Stimulated activated CD4-positive, alpha-beta T cell treated with anti-CD3 and anti-CD28 coated beads, Interleukin-2, amount 100 ng/mL, for 48 hours (primary cell): ENCODE measurements at regions not wholly inside any gene's neighbourhood (a gene's known extent, or its start where the extent isn't known, plus 50 kb on each side); places are given as distances from the start of the nearest gene placed in this dataset.
"Not testable (repeated sequence)": the region's sequence is repeated elsewhere in the genome, so short reads cannot be mapped to it uniquely, and the experiment has no call there.

ENCODE experiments used
- DNase-seq, 2 donors: peaks; one replicate each; pipeline ENCODE4 v3.0.0-alpha.2; 2020

- DNase-seq, result no peak
Observed at GRCh38 chr17:45650561-45650960, 133.6 kb upstream of the CRHR1 start.

DNA sequence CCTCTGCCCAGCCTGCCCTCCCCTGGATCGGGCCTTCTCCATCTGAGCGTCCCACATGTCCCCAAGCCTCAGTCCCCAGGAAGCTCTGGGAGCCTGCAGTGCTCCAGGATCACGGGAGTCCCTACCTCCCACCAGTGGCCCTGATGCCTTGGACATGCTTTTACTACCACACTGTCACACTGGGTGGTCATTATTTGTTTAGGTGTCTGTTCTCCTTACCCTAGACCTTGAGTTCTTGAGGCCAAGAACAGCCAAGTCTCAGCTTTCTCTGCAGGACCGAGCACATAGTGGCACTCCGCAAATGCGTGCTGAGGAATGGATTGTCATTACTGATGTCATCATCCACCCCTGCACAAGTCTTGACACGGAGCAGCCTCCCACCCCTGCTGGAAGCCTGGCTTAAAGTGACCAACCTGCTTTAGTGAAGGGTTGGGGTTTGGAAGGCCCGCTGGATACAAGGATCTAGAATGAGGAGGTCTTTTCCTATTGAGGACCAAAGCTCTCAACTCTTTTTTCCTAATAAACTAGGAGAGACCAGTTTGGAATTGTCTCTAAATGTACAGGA lies 132.9 kb upstream of the CRHR1 start:
- DNase-seq, result no peak

GRCh38 chr17:45653616-45654015 lies 130.5 kb upstream of the CRHR1 start:
- DNase-seq, result no peak

DNA sequence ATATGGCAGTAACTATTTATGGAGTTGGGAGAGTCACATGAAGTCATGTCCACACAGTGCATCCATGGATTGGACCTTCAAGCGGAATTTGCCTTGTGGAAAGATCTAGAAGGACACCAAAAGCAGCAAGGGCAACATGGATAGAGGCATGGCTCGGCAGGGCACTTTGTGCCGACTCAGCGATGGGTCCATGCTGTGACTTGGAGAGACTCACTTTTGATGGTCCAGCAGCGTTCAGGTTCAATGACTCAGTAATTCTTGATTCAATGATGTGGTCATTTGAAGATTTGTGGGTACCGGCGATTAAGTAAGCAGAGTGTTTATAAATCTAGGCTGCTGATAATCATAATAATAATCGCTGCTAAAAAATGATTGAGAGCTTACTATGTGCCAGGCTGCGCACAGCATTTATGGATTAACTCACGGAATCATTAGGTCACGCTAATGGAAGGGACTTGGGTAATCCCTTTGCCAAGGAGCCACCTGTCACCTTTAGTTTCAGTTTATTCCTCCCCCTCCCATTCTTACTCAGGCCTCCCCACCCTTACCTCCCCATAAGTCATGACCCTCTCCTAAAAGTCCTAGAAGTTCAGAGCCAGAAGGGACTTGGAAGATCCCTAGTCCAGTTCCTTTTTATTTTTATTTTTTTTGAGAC lies 127.5 kb upstream of the CRHR1 start:
- DNase-seq, result no peak

DNA sequence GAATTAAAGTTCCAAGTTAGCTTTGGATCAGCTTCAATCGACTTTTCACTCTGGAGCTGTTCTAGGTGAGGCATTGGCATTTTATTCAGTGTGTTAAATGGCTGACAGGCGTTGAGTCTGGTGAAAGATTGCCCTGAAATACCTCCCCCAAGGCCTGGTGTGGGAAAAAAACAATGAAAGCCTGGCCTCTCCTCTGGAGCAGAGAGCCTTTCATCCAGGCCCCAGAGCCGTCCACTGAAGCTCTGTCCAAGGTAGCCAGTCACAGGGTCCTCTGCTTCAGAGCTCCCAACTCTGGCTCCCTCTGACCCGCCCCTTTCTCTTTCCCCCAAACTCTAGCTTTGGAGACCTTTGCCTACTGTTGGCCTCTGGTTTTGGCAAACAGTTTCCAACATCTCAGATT lies 123.6 kb upstream of the CRHR1 start:
- no peak for DNase-seq

DNA sequence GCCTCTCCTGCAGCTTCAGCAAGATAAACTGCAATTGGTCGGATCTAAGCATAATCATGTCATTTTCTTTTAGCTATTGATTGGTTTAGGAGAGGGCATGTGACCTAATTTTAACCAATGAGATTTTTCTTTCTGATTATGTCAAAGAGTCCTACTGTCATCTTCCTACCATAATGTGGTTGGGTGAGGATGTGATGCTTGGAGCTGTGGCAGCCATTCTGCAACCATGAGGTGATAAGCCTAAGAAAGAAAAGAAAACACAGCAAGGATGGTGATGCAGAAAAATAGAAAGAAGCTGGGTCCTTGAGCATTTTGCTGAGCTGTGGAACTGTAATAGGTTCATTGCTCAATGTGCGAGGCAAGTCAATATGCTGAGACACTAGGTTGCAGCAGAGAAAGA lies 121.7 kb upstream of the CRHR1 start:
- DNase-seq, result no peak

DNA sequence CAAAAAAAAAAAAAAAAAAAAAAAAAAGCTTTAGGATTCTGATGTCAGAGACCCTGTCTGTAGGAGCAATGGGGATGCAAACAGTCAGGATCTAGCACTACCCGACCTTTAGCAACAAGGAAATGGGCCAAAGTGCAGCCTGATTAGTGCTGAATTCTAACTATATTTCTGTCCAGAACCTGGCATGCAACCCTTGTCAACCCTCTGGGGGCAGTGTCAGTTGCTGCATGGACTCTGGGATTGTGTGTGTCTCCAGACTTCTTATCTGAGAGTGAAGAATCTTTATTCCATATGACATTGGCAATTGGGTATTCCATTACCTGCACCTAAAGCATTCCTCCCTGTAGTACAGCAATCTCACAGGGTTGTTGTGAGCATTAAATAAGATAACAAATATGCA lies 120.3 kb upstream of the CRHR1 start:
- no peak for DNase-seq

DNA sequence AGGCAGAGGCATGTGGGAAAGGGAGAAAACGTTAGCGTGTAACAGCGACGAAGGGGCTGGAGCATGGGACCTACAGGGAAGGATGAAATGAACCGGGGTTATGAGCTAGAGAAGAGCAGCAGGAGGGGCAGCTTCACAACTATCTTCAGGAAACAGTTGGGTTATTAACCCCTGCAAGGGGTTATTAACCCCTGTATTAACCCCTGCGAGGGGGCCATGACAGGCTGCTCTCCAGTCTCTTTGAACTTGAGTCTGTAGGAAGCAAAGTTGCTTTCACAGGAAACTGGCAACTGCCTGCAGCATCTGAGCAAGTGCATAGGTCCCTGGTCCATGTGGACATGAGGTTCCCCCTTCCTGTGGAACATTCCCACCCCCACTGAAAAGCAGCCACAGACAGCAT lies 119.2 kb upstream of the CRHR1 start:
- no peak for DNase-seq

- no peak for DNase-seq
Observed at GRCh38 chr17:45666046-45666600, 118.0 kb upstream of the CRHR1 start.

DNA sequence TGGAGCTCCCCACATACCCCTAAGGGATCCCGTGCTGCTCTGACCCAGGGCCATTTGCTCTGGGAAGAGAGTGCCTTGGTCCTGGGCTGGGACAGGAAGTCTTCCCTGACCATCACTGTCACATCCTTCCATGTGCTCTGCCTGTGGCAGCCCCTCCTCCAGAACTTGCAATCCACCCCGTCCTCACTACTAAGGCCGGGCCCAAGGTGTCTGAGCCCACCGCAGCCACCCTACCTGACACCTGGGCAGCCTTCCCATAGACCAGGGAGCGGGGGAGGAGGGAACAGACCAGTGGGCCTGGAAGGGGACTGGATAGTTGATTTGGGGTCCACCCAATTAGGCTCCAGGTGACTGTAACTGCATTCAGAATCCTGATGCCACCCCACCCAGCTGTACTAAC lies 117.5 kb upstream of the CRHR1 start:
- DNase-seq, result no peak

GRCh38 chr17:45667591-45668171 lies 116.4 kb upstream of the CRHR1 start:
- DNase-seq, result no peak

- DNase-seq, result no peak
Observed at GRCh38 chr17:45668316-45668715, 115.8 kb upstream of the CRHR1 start.

- no peak for DNase-seq
Observed at GRCh38 chr17:45672301-45672700, 111.8 kb upstream of the CRHR1 start.

GRCh38 chr17:45672792-45673191 lies 111.3 kb upstream of the CRHR1 start:
- DNase-seq, result no peak

DNA sequence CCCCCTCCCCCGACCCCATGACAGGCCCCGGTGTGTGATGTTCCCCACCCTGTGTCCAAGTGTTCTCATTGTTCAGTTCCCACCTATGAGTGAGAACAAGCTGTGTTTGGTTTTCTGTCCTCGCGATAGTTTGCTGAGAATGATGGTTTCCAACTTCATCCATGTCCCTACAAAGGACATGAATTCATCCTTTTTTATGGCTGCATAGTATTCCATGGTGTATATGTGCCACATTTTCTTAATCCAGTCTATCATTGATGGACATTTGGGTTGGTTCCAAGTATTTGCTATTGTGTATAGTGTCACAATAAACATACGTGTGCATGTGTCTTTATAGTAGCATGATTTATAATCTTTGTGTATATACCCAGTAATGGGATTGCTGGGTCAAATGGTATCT lies 110.4 kb upstream of the CRHR1 start:
- not testable (repeated sequence) for DNase-seq

- DNase-seq, result no peak
Observed at GRCh38 chr17:45675012-45675411, 109.1 kb upstream of the CRHR1 start.

DNA sequence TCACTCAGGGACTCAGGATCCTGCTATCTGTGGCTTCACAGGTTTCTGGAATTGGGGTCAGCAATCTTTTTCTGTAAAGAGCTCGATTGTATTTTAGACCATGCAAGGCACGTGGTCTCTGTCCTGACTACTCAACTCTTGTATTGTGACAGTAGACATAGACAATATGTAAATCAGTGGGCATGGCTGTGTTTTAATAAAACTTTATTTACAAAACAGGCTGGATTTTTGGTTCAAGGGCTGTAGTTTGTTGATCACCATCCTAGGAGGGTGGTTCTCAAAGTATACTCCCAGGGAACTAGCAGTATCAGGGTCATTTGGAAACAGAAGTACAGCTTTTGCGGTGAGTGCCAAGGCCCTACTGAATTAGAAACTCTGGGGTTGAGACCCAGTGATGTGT lies 108.2 kb upstream of the CRHR1 start:
- no peak for DNase-seq

- DNase-seq, result no peak
Observed at GRCh38 chr17:45676695-45677094, 107.4 kb upstream of the CRHR1 start.

DNA sequence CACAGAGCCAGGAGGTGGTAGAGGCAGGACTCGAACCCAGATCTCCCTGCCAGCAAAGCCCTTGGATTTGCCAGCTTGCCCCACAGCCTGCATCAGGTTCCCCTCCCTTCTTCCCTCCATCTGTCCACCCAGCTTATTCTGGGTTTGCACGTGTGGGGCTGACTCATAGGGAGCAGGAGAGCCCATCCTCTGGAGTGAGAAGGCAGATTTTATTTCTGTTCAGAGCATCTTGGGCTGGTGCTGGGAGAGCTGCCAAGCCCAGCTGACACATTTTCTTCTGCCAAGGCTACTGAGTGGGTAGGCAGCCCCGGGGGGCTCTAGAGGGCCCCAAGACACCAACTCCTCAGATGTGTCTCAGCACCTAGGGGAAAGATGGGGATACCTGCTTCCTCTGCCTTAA lies 106.3 kb upstream of the CRHR1 start:
- no peak for DNase-seq

DNA sequence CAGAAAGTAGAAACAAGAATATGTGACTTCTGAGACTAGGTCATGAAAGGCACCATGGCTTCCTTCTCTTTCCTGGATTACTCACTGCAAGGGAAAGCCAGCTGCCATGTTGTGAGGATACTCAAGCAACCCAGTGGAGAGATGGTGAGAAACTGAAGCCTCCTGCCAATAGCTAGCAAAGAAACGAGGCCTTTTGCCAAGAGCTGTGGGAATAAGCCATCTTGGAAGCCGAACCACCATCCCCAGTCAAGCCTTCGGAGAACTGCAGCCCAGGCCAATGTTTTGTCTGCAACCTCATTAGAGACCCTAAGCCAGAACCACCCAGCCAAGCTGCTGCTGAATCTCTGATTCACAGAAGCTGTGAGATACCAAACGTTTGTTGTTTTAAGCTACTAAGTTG lies 104.7 kb upstream of the CRHR1 start:
- no peak for DNase-seq

DNA sequence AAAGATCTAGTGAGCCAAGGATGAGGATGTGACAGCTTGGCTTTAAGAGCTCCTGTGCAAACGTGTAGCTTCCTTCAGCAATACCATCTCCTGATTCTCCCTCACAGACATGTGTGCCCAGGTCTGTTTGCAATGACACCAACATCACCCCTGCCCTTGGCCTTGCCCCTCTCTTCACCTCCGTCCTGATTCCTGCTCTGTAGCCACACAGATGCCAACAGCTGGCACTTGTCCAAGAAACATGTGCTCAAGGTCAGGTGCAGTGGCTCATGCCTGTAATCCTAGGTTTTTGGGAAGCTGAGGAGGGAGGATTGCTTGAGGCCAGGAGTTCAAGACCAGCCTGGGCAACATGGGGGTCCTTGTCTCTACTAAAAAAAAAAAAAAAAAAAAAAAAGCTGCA lies 103.8 kb upstream of the CRHR1 start:
- no peak for DNase-seq

GRCh38 chr17:45681706-45682105 lies 102.4 kb upstream of the CRHR1 start:
- DNase-seq, result no peak

GRCh38 chr17:45686250-45686649 lies 97.9 kb upstream of the CRHR1 start:
- no peak for DNase-seq

- no peak for DNase-seq
Observed at GRCh38 chr17:45687594-45687993, 96.5 kb upstream of the CRHR1 start.

DNA sequence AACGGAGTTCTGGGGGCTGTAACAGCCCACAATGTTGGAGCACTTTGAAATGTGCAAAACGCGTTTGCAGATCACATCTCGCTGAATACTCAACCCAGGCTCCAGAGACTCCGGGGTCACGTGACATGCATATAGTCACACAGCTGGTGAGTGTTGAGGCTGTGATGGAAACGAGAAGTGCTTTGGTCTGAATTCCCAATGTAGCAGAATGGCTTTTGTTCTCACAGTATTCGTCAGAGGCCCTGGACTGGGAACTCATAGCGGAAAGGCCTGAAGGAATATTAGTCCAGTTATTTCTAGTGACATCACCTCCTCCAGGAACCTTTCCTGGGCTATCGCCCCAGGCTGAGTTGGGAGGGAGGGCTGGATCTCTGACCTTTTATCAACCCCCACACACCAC lies 95.8 kb upstream of the CRHR1 start:
- no peak for DNase-seq
